Progenitor cell of endocrine pancreas (in vitro differentiated cells): ENCODE measurements at regions not wholly inside any gene's neighbourhood (a gene's known extent, or its start where the extent isn't known, plus 50 kb on each side); places are given as distances from the start of the nearest gene placed in this dataset.

Source experiments
- DNase-seq: peaks from one replicate; pipeline ENCODE4 v3.0.0; 2021; ENCODE audit warnings: low spot score; ENCODE audit not compliant: unreplicated experiment
- H3K27ac Mint-ChIP-seq: 2 replicates; pipeline ENCODE4 v1.8.0; 2021; ENCODE audit warnings: mild to moderate bottlenecking, moderate library complexity, mixed read lengths
- H3K27me3 Mint-ChIP-seq: 2 replicates; pipeline ENCODE4 v1.8.0; 2021; ENCODE audit warnings: mixed read lengths
- H3K36me3 Mint-ChIP-seq: 2 replicates; pipeline ENCODE4 v1.8.0; 2022; ENCODE audit warnings: mixed read lengths; ENCODE audit not compliant: insufficient read depth
- H3K4me1 Mint-ChIP-seq: 2 replicates; pipeline ENCODE4 v1.8.0; 2021; ENCODE audit warnings: low read depth, mixed read lengths
- H3K4me3 Mint-ChIP-seq: 2 replicates; pipeline ENCODE4 v1.8.0; 2021; ENCODE audit warnings: low read depth, mild to moderate bottlenecking, moderate library complexity, mixed read lengths
- H3K9me3 Mint-ChIP-seq: 2 replicates; pipeline ENCODE4 v1.8.0; 2021; ENCODE audit warnings: low read depth, mixed read lengths
- TF ChIP-seq, protein P1 (sequence below): fragments of 200-600 bp; sonication (generic); IDR thresholded peaks from one replicate; pipeline ENCODE4 v1.5.0; 2021; ENCODE audit warnings: antibody characterized with exemption, mild to moderate bottlenecking; ENCODE audit not compliant: unreplicated experiment

DNA sequence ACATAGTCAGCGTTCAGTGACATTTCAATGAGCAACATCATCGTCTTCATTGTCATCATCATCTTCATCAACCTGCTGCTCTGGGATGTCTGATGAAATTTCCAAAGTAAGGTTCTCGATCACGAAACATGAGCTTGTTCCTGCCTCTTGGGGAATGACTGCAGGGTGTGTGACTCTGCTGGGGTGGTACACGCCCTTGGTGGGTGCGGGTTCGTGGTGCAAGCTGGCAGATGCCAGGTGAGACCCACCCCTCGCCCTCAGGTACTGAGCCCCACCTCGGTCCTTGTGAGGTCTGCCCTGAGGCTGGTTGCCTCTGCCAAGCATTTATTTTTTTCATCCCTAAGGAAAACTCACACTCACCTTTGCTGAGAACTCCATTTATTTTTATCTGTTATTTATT lies 1389.2 kb downstream of the TBC1D22A start:
- TF ChIP-seq, protein P1, sequence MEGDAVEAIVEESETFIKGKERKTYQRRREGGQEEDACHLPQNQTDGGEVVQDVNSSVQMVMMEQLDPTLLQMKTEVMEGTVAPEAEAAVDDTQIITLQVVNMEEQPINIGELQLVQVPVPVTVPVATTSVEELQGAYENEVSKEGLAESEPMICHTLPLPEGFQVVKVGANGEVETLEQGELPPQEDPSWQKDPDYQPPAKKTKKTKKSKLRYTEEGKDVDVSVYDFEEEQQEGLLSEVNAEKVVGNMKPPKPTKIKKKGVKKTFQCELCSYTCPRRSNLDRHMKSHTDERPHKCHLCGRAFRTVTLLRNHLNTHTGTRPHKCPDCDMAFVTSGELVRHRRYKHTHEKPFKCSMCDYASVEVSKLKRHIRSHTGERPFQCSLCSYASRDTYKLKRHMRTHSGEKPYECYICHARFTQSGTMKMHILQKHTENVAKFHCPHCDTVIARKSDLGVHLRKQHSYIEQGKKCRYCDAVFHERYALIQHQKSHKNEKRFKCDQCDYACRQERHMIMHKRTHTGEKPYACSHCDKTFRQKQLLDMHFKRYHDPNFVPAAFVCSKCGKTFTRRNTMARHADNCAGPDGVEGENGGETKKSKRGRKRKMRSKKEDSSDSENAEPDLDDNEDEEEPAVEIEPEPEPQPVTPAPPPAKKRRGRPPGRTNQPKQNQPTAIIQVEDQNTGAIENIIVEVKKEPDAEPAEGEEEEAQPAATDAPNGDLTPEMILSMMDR = no peak
- DNase-seq = no peak
- Mint-ChIP-seq H3K4me3 (no peak overlapping the region), H3K9me3 (no peaks in the 10 kb centered on the region), H3K4me1 (no peaks in the 10 kb centered on the region), H3K27ac (no peak overlapping the region), H3K27me3 (peaks cover 31% of the 10 kb centered on the region), H3K36me3 (no peaks in the 10 kb centered on the region)

DNA sequence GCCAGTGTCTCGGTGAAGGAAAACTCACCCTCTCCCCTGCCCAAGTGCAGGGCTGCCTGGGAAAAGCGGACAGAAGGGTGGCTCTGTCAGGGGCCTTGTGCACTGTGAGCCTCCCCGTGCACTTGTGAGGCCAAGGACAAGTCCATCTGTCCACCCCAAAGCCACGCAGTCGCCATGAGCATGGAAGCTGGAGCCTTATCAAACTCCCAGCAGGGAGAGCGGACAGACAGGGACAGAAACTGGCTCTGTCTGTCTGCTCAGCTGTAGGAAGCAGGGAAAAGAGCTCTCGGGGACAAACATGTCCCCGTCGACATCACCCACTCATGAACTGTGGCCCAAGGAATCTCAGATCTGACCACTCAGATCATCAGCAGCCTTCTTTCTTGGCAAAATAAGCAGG lies 1385.4 kb downstream of the TBC1D22A start:
- TF ChIP-seq, protein P1 = no peak
- peaks cover 50% of the 10 kb centered on the region for H3K27me3 Mint-ChIP-seq
- DNase-seq = no peak
- no peak overlapping the region for H3K27ac Mint-ChIP-seq
- no peaks in the 10 kb centered on the region for H3K36me3 Mint-ChIP-seq
- no peaks in the 10 kb centered on the region for H3K4me1 Mint-ChIP-seq
- no peak overlapping the region for H3K4me3 Mint-ChIP-seq
- H3K9me3 Mint-ChIP-seq = no peaks in the 10 kb centered on the region

DNA sequence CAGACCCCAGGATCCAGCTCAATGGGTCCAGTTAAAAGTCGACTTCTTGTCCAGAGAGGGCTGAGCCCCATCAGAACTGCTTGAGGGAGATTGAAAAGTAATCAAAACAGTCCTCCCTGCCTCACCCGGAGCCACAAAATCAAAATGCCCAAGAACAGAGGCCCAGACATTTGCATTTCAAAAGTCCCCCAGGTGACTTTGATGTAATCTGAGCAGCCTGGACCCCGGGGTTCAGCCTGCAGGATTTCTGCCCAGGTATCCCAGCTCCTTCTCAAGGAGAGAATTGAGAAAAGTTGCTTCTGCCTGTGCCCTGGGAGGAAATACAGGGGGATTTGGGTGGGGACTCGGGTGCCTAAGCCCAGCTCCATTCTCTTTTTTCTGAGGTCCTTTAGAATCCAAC lies 1385.0 kb downstream of the TBC1D22A start:
- H3K4me3 Mint-ChIP-seq = no peak overlapping the region
- DNase-seq = no peak
- no peak overlapping the region for H3K27ac Mint-ChIP-seq
- peaks cover 52% of the 10 kb centered on the region for H3K27me3 Mint-ChIP-seq
- H3K4me1 Mint-ChIP-seq = no peaks in the 10 kb centered on the region
- TF ChIP-seq, protein P1 = no peak
- no peaks in the 10 kb centered on the region for H3K36me3 Mint-ChIP-seq
- no peaks in the 10 kb centered on the region for H3K9me3 Mint-ChIP-seq

DNA sequence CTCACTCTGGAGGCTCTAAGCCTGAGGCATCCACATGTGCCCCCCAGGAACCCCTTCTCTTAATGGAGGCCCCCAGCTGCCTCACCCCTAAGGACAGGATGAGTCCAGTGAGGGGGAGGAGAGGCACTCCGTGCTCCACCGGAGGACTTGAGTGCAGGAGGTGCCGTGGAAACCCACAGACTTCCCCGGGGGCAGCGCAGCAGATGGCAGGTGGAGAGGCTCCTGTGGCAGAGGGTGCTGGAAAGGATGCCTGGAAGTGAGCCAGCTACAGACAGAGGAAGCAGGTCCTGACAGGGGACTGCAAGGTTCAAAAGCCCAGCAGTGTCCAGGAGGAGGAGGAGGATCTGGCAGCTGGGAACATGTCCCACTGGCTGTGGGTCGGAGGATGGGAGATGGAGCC lies 1384.0 kb downstream of the TBC1D22A start:
- no peak overlapping the region for H3K27ac Mint-ChIP-seq
- DNase-seq = no peak
- TF ChIP-seq, protein P1 = no peak
- no peaks in the 10 kb centered on the region for H3K9me3 Mint-ChIP-seq
- H3K27me3 Mint-ChIP-seq = peaks cover 52% of the 10 kb centered on the region
- H3K36me3 Mint-ChIP-seq = no peaks in the 10 kb centered on the region
- H3K4me3 Mint-ChIP-seq = no peak overlapping the region
- H3K4me1 Mint-ChIP-seq = no peaks in the 10 kb centered on the region

DNA sequence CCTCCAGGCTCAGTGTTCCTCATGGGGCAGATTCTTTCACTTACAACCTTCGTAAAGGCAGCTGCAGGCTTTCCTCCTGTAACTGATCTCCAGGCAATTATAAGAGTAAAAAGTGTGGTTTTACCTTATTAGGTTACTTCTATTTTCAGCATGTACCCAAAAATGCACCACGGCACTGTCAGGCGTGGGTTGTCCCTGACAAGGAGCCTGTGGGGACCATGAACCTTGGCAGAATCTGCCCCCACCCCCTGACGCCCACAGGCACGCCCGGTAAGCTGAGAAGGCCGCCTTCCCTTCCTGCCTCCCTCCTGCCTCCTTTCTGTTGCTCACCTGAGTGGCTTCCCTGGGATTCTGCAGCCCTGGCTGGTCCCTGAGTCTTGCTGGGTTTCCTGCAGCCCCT lies 1383.3 kb downstream of the TBC1D22A start:
- peaks cover 52% of the 10 kb centered on the region for H3K27me3 Mint-ChIP-seq
- no peaks in the 10 kb centered on the region for H3K9me3 Mint-ChIP-seq
- TF ChIP-seq, protein P1 = no peak
- no peaks in the 10 kb centered on the region for H3K4me1 Mint-ChIP-seq
- H3K36me3 Mint-ChIP-seq = no peaks in the 10 kb centered on the region
- no peak overlapping the region for H3K4me3 Mint-ChIP-seq
- peak overlapping the region; percentile 52 for H3K27ac Mint-ChIP-seq
- no peak for DNase-seq
